ENCODE measurements at regions not wholly inside any gene's neighbourhood (a gene's known extent, or its start where the extent isn't known, plus 50 kb on each side); places are given as distances from the start of the nearest gene placed in this dataset.

GRCh38 chr6:140663094-140663493, 1288.6 kb upstream of the CITED2 start:
- Histone ChIP-seq H3K4me3 (no peak overlapping the region), H3K79me2 (ENCODE audit: control insufficient read depth, insufficient read depth, low read length) (no peaks in the 10 kb centered on the region), H3K9me3 (replicated peaks; ENCODE audit: control insufficient read depth, insufficient read depth, low read depth, low read length) (no peaks in the 10 kb centered on the region), H3K27me3 (ENCODE audit: control insufficient read depth in 2 of 2, insufficient read depth in 2 of 2, low read length in 2 of 2) (no peaks in the 10 kb centered on the region), H3K4me1 (replicated peaks in 1 of 2; ENCODE audit: control insufficient read depth in 2 of 2, insufficient read depth in 2 of 2, low read length in 2 of 2) (no peaks in the 10 kb centered on the region), H3K4me2 (ENCODE audit: insufficient read depth, low read length) (no peak overlapping the region), H3K27ac (ENCODE audit: extremely low read depth, low read depth, low read length) (no peak overlapping the region), H3K9ac (ENCODE audit: insufficient read depth in 1 of 2, low read depth in 2 of 2, low read length in 2 of 2) (no peak overlapping the region), H3K36me3 (ENCODE audit: control insufficient read depth, insufficient read depth, low read length) (no peaks in the 10 kb centered on the region), H2AFZ (ENCODE audit: low read depth, low read length) (no peak overlapping the region), H4K20me1 (replicated peaks; ENCODE audit: control insufficient read depth, insufficient read depth, low read length) (no peaks in the 10 kb centered on the region), H3K9me1 (ENCODE audit: control insufficient read depth, insufficient read depth, low read length) (no peaks in the 10 kb centered on the region)
- DNase-seq (ENCODE audit: extremely low read depth in 1 of 4, low spot score in 3 of 4): no peak
- ChIA-PET POLR2A (interaction anchor here (0.6 kb wide), 1 partner anchor 11 kb away, joined by 3 read pairs; no protein-coding TSS in a partner anchor), CTCF (ENCODE audit: low intra/inter-chr PET ratio) (no interaction called here)
- in situ Hi-C loops (cut with MboI) (no loop called here), intact Hi-C loops (cut with micrococcal nuclease) (no loop called here)
- no TSS peak for BruUV-seq (replicated peaks)
- 40% methylated on average over 2 of the region's 2 CpGs for WGBS (ENCODE audit: insufficient coverage, low coverage, missing lambda C conversion rate)
- no peak for TF ChIP-seq RCOR1 (IDR thresholded peaks at IDR 0.05; ENCODE audit: borderline replicate concordance in 1 of 2, low read depth in 2 of 2, low read length in 2 of 2)
- no peak for TF ChIP-seq PYGO2 (tag; IDR thresholded peaks at IDR 0.05)
- TF ChIP-seq SIRT6 (IDR thresholded peaks at IDR 0.05; ENCODE audit: low read depth, low read length): no peak
- TF ChIP-seq HIVEP1 (CRISPR knock-in tag; IDR thresholded peaks at IDR 0.05): no peak
- no peak for TF ChIP-seq ETV6 (IDR thresholded peaks at IDR 0.05; ENCODE audit: borderline replicate concordance in 1 of 2, low read depth in 2 of 2, low read length in 1 of 2)
- TF ChIP-seq ETV6 (CRISPR knock-in tag; IDR thresholded peaks at IDR 0.05; ENCODE audit: borderline replicate concordance): no peak
- TF ChIP-seq SMAD3 (CRISPR knock-in tag; conservative IDR thresholded peaks at IDR 0.05): no peak
- no peak for TF ChIP-seq FOXM1 (IDR thresholded peaks at IDR 0.05; ENCODE audit: low read depth)
- TF ChIP-seq FOXM1 (CRISPR knock-in tag; IDR thresholded peaks at IDR 0.05; ENCODE audit: low read depth): no peak
- TF ChIP-seq TRIM24 (IDR thresholded peaks at IDR 0.05): no peak
- TF ChIP-seq POLR3G (IDR thresholded peaks at IDR 0.05; ENCODE audit: extremely low read depth, insufficient read length, insufficient replicate concordance): no peak
- no peak for TF ChIP-seq SETDB1 (IDR thresholded peaks at IDR 0.05; ENCODE audit: low read length)
- TF ChIP-seq CCNT2 (IDR thresholded peaks at IDR 0.05; ENCODE audit: borderline replicate concordance, extremely low read depth, insufficient read length, low read depth, low read length): no peak
- no peak for TF ChIP-seq ATF2 (CRISPR knock-in tag; IDR thresholded peaks at IDR 0.05)
- FAIRE-seq: no peak
- ATAC-seq: no peak

Data from K562 (cell line).